ENCODE measurements at regions not wholly inside any gene's neighbourhood (a gene's known extent, or its start where the extent isn't known, plus 50 kb on each side); places are given as distances from the start of the nearest gene placed in this dataset.

- DNase-seq = no peak
Measured at GRCh38 chr10:130747356-130747755, 564.2 kb downstream of the TCERG1L start.

GRCh38 chr10:130747946-130748345, 563.6 kb downstream of the TCERG1L start:
- DNase-seq = no peak

DNA sequence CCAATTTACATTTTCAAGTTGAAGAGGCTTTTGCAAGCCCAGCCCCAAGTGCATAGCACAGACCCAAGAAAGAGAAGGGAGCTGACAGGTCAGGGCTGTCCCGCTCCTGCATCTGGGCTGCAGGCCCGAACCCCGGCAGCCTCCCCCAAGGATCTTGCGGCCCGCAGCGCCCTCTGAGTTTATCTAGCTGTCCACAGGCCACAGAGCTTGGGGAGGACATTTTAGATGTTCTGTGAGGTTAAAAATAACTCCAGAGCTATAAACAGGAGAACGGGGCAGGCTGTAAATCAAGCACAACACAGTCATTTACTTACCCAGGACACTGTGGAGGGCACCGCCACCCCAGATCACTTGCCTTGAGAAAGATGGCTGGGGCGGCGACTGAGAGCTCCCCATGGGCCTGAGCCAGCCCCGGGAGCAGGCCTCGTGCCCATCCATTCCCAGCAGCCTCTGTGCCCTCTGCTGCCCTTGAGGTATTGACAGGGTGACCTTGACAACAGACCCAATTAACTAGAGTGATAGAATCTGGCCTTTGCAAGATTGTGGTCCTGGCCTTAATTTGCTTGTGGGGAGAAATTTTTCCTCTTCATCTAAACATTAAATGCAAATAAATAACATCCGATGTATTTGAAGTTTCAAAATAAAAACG, 563.0 kb downstream of the TCERG1L start:
- no peak for DNase-seq

GRCh38 chr10:130749911-130750310, 561.6 kb downstream of the TCERG1L start:
- DNase-seq = no peak

GRCh38 chr10:130750441-130750840, 561.1 kb downstream of the TCERG1L start:
- DNase-seq = no peak

GRCh38 chr10:130751106-130751840, 560.2 kb downstream of the TCERG1L start:
- no peak for DNase-seq

- no peak for DNase-seq
Measured at GRCh38 chr10:130751851-130752250, 559.7 kb downstream of the TCERG1L start.

- no peak for DNase-seq
Measured at GRCh38 chr10:130756651-130757050, 554.9 kb downstream of the TCERG1L start.

- no peak for DNase-seq
Measured at GRCh38 chr10:130757271-130757670, 554.2 kb downstream of the TCERG1L start.

DNA sequence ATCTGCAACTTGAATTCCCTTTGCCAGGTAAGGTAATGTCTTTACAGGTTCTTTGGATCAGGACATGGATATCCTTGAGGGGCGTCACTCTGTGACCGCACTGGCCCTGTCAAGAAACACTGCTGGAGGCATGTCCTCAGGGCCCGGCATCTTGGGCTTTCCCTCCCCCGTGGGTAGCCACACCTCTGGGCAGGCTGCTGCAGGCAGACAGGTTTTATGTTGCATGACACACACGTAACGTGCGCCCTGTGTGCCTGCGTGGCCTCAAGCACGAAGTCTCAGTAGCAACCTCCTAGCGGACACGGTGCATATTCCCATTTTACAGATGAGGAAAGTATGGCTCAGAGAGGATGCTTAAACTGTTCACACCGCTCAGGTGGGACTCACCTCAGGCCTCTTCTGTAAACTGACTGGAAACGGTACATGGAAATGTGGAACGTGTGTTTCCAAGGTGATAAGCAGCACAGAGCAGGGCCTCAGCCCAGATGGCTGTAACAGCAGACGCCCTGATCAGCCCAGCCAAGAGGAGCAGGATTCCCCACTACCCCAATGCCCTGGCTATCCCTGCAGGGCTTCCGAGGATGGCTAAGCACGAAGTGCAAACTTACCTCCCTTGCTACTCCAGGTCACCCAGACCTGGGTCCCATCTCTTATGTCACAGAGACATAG, 553.6 kb downstream of the TCERG1L start:
- DNase-seq = no peak

DNA sequence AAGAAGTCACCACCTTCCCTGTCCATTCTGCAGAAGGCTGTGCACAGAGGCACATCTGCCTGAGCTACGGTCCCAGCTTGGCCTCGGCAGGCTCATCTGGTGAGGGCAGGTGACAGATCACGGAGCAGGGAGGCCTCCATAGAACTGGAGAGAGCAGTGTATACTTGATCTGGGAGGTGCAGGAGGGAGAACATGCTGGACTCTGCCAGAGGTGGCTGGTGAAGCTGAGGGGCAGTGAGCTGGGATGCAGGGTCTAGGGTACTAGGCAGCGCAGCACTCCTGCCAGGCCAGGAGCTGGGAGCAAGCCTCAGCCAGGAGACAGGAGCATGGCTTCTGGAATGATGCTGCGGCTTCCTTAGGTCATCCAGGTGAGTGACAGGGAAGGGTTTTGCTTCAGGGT, 553.0 kb downstream of the TCERG1L start:
- DNase-seq = no peak

DNA sequence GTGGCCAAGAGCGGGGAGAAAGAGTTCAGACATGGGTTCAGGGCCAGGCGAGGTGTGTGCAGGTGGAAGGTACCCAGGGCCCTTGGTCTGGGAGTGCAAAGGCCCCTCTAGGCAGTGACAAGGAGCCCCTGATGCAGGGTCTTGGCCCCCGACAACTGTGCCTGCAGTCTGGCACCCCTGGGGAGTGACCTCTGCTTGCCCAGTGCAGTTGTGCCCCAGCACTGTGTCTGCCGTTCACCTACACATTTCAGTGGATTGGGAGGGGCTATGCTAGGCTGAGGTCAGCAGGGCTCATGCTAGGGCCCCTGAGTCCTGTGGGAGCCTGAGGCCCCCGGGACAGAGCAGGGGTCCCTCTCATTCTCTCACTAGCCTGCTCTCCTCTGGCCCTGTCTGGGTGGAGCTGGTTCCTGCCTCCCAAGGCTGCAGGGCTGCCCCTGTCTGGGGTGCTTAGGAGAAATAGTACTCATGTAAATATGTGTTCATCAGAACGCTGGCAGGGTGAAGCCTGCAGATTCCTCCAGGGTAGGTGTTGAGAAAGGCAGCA, 550.4 kb downstream of the TCERG1L start:
- DNase-seq = no peak

DNA sequence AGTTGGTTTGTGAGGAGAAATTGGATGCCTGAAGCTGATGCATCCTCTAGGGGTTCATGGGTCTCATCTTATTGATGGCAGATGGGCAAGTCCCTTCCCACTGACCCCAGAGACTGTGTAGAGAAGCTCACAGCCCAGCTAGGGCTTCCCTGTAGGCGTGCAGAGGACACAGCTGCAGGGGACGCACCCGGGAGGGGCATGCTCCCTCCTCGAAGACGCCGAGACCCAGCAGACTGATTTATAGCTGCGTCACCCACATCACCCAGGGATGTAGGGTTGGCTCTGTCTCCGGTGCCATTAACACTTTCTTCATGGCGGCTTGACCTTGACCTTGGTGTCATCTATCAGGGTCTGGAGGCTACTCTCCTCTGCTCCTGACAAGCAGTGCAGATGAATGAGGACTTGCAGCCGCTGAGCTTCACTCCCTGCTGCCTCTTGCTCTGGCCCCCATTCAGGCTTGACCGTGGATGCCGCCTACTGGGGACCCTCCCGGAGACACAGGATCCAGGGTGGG, 549.7 kb downstream of the TCERG1L start:
- peak; percentile 28 for DNase-seq

GRCh38 chr10:130762491-130762890, 549.0 kb downstream of the TCERG1L start:
- DNase-seq = no peak

- DNase-seq = no peak
Measured at GRCh38 chr10:130763071-130763470, 548.5 kb downstream of the TCERG1L start.

GRCh38 chr10:130763491-130763890, 548.0 kb downstream of the TCERG1L start:
- no peak for DNase-seq

DNA sequence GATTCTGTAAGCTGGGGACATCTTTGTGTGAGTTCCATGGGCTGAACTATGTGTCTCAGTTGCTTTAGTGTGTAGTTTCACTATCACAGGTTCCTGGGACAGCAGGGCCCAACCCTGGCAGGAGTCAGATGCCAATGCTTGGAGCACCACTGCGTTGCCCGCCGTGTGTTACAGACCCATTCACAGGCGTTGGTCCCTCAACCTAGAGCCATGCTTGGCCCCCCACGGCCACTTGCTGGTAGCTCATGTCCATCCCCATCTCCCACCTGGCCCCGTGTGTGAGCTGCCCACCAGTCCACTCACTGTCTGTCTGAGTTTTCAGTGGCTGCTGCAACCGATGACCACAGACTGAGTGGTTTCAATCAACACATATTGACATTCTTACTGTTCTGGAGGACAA, 546.9 kb downstream of the TCERG1L start:
- no peak for DNase-seq

DNA sequence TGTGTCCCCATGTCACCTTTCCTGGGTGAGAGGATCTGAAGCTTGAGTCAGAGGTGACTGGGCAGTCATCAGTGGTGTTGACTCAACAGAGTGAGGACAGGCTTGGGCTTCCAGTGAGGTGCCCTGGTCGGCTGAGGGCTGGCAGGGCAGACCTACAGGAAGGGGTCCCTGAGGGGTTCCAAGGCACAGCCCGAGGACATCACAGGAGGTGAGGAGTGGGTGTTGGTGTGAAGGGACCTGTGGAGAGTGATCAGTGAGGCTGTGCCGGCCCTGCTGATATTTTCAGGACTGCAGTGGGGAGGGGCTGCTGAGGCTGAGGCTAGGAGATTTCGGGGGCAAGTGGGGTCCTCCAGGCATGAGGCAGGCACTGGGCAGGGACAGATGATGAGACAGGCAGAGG, 545.5 kb downstream of the TCERG1L start:
- DNase-seq = no peak

DNA sequence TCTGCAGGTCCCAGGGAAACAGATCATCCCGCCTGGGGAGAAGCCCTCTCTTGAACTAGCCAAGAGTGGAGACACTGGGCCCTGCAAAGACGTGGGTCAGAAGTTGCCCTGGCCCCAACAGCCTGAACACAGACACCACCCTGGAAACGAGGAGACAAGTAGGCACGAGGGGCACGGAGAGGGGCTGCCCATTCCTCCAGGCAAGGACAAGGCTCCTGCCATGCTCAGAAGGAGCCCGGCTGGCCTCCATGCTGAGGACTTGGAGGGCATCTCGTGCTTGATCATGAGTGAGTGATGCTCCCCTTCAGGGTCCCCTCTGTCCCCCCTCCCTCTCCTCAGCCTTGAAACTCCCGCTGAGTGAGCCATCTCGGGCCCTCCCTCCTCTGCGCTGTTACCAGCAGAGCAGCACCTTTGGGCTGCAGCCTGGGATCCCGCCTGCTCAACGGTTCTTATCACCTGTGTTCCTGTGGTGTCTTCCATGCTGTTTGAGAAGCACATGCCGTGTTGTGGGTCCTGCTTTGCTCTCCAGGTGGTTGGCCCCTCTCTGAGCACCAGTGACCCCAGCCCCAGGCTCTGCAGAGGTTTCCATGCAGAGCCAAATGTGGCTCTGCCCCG, 544.3 kb downstream of the TCERG1L start:
- no peak for DNase-seq

- no peak for DNase-seq
Measured at GRCh38 chr10:130769146-130770017, 542.1 kb downstream of the TCERG1L start.

DNA sequence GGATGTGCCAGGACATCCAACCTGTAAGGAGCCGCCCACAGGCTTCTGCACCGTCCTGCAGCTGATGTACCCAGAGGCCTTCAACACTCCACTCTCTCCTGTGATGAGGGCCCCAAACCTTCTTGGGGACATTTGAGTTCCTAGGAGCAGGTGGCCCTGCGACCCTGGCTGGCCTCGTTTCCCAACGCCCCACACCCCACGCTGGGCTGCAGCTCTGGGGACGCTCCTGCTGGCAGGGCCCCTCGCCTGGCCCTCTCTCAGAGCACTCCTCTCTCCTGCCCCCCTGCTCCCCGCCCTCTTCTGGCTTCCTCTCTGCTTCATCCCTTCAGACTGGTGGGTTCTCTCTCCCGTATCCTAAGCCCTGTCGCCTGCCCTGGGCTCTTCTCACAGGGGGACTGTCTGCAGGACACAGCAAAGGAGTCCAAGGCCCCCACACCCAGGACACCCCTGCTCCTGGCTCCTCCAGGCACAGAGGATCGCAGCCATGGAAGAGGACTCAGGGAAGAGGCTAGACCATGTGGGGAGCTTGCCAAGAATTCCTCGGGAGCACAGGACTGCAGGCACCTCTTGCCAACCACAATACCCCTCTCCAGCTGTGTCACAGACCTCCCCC, 541.4 kb downstream of the TCERG1L start:
- DNase-seq = no peak
